ENCODE measurements at regions not wholly inside any gene's neighbourhood (a gene's known extent, or its start where the extent isn't known, plus 50 kb on each side); places are given as distances from the start of the nearest gene placed in this dataset.

DNA sequence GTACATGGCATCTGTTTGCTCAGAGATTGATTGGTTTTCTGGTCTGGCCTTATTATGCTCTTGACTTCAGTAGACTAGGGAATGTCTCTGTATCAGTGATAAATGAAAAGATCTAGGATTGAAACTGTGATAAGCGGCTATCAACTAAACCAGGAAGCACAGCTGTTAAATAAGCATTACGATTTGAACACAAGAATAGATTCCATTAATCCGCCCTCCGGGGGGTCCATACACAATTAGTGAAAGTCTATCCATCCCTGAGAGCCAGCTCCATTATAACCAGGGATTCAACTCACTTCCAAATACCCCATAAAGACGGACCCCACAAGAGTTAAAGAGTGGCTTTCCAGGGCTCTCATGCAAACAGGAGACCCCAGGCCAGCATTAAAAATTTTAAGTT is 279.0 kb downstream of the GRIN2B start:
- WGBS (ENCODE audit: missing lambda C conversion rate): 23% methylated on average over 5 of the region's 5 CpGs
- ChIA-PET POLR2A (no interaction called here), CTCF (no interaction called here)
- ATAC-seq (no peak), DNase-seq (ENCODE audit: low read depth in 1 of 2, low spot score in 1 of 2) (no peak), FAIRE-seq (no peak)
- H3K4me3 ChIP-seq: no peak overlapping the region
- no peak overlapping the region for H3K4me2 ChIP-seq
- no peaks in the 10 kb centered on the region for H3K9me3 ChIP-seq
- TF ChIP-seq, protein P1, sequence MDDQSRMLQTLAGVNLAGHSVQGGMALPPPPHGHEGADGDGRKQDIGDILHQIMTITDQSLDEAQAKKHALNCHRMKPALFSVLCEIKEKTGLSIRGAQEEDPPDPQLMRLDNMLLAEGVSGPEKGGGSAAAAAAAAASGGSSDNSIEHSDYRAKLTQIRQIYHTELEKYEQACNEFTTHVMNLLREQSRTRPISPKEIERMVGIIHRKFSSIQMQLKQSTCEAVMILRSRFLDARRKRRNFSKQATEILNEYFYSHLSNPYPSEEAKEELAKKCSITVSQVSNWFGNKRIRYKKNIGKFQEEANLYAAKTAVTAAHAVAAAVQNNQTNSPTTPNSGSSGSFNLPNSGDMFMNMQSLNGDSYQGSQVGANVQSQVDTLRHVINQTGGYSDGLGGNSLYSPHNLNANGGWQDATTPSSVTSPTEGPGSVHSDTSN (IDR thresholded peaks at IDR 0.05): no peak
- TF ChIP-seq, protein P2, sequence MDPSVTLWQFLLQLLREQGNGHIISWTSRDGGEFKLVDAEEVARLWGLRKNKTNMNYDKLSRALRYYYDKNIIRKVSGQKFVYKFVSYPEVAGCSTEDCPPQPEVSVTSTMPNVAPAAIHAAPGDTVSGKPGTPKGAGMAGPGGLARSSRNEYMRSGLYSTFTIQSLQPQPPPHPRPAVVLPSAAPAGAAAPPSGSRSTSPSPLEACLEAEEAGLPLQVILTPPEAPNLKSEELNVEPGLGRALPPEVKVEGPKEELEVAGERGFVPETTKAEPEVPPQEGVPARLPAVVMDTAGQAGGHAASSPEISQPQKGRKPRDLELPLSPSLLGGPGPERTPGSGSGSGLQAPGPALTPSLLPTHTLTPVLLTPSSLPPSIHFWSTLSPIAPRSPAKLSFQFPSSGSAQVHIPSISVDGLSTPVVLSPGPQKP (IDR thresholded peaks at IDR 0.05; ENCODE audit: low read depth, low read length): no peak
- TF ChIP-seq MAZ (IDR thresholded peaks at IDR 0.05; ENCODE audit: borderline replicate concordance, low read depth, low read length): no peak
- no peak for TF ChIP-seq TP53 (CRISPR knock-in tag; IDR thresholded peaks at IDR 0.05)
- no peak for TF ChIP-seq CBX8 (IDR thresholded peaks at IDR 0.05)
- no peak for TF ChIP-seq EHMT2 (IDR thresholded peaks at IDR 0.05; ENCODE audit: low read depth)
- TF ChIP-seq, protein P3, sequence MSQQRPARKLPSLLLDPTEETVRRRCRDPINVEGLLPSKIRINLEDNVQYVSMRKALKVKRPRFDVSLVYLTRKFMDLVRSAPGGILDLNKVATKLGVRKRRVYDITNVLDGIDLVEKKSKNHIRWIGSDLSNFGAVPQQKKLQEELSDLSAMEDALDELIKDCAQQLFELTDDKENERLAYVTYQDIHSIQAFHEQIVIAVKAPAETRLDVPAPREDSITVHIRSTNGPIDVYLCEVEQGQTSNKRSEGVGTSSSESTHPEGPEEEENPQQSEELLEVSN (IDR thresholded peaks at IDR 0.05; ENCODE audit: borderline replicate concordance, low read depth): no peak
- TF ChIP-seq HDAC2 (IDR thresholded peaks at IDR 0.05): no peak
- TF ChIP-seq KDM5A (IDR thresholded peaks at IDR 0.05): no peak
- TF ChIP-seq EHF (CRISPR knock-in tag; IDR thresholded peaks at IDR 0.05): no peak
- TF ChIP-seq SREBF2 (IDR thresholded peaks at IDR 0.05): no peak
- TF ChIP-seq KDM1A (IDR thresholded peaks at IDR 0.05; ENCODE audit: low read depth): no peak
- TF ChIP-seq EP300 (IDR thresholded peaks at IDR 0.05): no peak
- no peak for TF ChIP-seq GATA3 (IDR thresholded peaks at IDR 0.05; ENCODE audit: borderline replicate concordance)
- no peak for TF ChIP-seq ZFP36 (IDR thresholded peaks at IDR 0.05; ENCODE audit: borderline replicate concordance, partially characterized antibody)
- H3K4me1 ChIP-seq: no peaks in the 10 kb centered on the region
- H3K27ac ChIP-seq: no peak overlapping the region

DNA sequence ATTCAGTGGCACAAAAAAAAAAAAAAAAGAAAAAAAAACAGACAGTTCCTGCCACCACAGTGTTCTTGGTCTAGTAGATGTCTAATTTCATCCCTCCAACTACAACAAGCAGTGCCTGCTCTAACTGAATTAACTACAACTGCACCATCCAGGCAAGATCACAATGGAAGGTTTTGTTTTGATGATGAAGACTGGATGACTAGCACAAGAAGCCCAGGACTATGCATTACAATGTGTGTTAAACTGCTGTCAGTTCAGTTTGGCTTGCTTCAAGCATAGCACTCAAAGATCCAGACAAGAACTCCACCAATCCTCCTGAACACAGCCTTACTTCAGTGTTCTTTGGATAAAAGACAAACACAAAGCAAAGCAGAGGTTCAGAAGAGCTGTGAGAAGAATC is 279.9 kb downstream of the GRIN2B start:
- Histone ChIP-seq H3K4me2 (no peak overlapping the region), H3K27ac (no peak overlapping the region), H3K9me3 (no peaks in the 10 kb centered on the region), H3K4me1 (no peaks in the 10 kb centered on the region), H3K4me3 (no peak overlapping the region)
- DNase-seq (ENCODE audit: low read depth in 1 of 2, low spot score in 1 of 2) (no peak), FAIRE-seq (no peak), ATAC-seq (no peak)
- POLR2A ChIA-PET: no interaction called here
- CTCF ChIA-PET: no interaction called here
- TF ChIP-seq, protein P4, sequence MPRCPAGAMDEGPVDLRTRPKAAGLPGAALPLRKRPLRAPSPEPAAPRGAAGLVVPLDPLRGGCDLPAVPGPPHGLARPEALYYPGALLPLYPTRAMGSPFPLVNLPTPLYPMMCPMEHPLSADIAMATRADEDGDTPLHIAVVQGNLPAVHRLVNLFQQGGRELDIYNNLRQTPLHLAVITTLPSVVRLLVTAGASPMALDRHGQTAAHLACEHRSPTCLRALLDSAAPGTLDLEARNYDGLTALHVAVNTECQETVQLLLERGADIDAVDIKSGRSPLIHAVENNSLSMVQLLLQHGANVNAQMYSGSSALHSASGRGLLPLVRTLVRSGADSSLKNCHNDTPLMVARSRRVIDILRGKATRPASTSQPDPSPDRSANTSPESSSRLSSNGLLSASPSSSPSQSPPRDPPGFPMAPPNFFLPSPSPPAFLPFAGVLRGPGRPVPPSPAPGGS (IDR thresholded peaks at IDR 0.05): no peak
- TF ChIP-seq EP300 (IDR thresholded peaks at IDR 0.05): no peak

DNA sequence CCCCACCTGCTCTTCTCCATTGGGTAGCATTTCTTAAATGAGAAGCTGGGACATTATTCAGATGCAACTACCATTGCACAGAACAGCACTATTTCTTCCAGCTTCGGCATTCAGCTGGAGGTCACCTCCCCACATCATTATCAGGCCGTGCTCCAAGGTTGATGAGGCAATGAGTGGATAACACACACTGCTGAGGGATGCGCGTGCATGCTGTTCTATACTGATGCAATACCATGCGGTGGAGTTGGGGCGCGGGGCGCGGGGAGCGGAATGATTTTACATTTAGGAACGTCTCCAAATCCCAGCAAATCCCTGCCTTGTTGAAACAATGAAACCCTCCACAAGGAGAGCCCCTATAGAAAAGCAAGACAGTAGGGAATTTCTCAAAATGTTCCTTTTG is 283.4 kb downstream of the GRIN2B start:
- Histone ChIP-seq H3K4me3 (no peak overlapping the region), H3K4me1 (no peaks in the 10 kb centered on the region), H3K27ac (no peak overlapping the region), H3K9me3 (0 out of 3 replicates have a peak, but pooled peaks cover 3% of the 10 kb centered on the region), H3K4me2 (no peak overlapping the region)
- no peak for ATAC-seq
- 85% methylated on average over 11 of the region's 11 CpGs for WGBS (ENCODE audit: missing lambda C conversion rate)
- DNase-seq (ENCODE audit: low read depth in 1 of 2, low spot score in 1 of 2): no peak
- CTCF ChIA-PET: interaction anchor here (1.6 kb wide), 1 partner anchor 42 kb away, joined by 6 read pairs; no protein-coding TSS in a partner anchor
- POLR2A ChIA-PET: interaction anchor here (0.5 kb wide), 1 partner anchor 263 kb away, joined by 4 read pairs; no protein-coding TSS in a partner anchor
- no peak for FAIRE-seq
- TF ChIP-seq CHD4 (IDR thresholded peaks at IDR 0.05; ENCODE audit: borderline replicate concordance) (no peak), FOSB (CRISPR knock-in tag; IDR thresholded peaks at IDR 0.05) (no peak), EHF (CRISPR knock-in tag; IDR thresholded peaks at IDR 0.05) (no peak), FOXS1 (CRISPR knock-in tag; IDR thresholded peaks at IDR 0.05) (no peak), PHF8 (IDR thresholded peaks at IDR 0.05; ENCODE audit: borderline replicate concordance, low read depth) (no peak), HEYL (CRISPR knock-in tag; IDR thresholded peaks at IDR 0.05) (no peak), KDM5A (IDR thresholded peaks at IDR 0.05) (no peak), FOSL2 (IDR thresholded peaks at IDR 0.05) (no peak), FOSL2 (CRISPR knock-in tag; IDR thresholded peaks at IDR 0.05) (no peak), HOXA7 (CRISPR knock-in tag; IDR thresholded peaks at IDR 0.05) (no peak)
- TF ChIP-seq, protein P5, sequence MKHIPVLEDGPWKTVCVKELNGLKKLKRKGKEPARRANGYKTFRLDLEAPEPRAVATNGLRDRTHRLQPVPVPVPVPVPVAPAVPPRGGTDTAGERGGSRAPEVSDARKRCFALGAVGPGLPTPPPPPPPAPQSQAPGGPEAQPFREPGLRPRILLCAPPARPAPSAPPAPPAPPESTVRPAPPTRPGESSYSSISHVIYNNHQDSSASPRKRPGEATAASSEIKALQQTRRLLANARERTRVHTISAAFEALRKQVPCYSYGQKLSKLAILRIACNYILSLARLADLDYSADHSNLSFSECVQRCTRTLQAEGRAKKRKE (CRISPR knock-in tag; IDR thresholded peaks at IDR 0.05; ENCODE audit: low read depth): no peak
- TF ChIP-seq, protein P2 (IDR thresholded peaks at IDR 0.05; ENCODE audit: low read depth, low read length): no peak
- TF ChIP-seq, protein P6, sequence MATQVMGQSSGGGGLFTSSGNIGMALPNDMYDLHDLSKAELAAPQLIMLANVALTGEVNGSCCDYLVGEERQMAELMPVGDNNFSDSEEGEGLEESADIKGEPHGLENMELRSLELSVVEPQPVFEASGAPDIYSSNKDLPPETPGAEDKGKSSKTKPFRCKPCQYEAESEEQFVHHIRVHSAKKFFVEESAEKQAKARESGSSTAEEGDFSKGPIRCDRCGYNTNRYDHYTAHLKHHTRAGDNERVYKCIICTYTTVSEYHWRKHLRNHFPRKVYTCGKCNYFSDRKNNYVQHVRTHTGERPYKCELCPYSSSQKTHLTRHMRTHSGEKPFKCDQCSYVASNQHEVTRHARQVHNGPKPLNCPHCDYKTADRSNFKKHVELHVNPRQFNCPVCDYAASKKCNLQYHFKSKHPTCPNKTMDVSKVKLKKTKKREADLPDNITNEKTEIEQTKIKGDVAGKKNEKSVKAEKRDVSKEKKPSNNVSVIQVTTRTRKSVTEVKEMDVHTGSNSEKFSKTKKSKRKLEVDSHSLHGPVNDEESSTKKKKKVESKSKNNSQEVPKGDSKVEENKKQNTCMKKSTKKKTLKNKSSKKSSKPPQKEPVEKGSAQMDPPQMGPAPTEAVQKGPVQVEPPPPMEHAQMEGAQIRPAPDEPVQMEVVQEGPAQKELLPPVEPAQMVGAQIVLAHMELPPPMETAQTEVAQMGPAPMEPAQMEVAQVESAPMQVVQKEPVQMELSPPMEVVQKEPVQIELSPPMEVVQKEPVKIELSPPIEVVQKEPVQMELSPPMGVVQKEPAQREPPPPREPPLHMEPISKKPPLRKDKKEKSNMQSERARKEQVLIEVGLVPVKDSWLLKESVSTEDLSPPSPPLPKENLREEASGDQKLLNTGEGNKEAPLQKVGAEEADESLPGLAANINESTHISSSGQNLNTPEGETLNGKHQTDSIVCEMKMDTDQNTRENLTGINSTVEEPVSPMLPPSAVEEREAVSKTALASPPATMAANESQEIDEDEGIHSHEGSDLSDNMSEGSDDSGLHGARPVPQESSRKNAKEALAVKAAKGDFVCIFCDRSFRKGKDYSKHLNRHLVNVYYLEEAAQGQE (IDR thresholded peaks at IDR 0.05): no peak

Measured in A549 (cell line).